ENCODE measurements at regions not wholly inside any gene's neighbourhood (a gene's known extent, or its start where the extent isn't known, plus 50 kb on each side); places are given as distances from the start of the nearest gene placed in this dataset.

GRCh38 chr2:192381082-192381481 is 186.3 kb upstream of the TMEFF2 start (continued):
- no peak for TF ChIP-seq RELA (CRISPR knock-in tag; IDR thresholded peaks at IDR 0.05; ENCODE audit: borderline replicate concordance)
- no peak for TF ChIP-seq E2F4 (CRISPR knock-in tag; IDR thresholded peaks at IDR 0.05; ENCODE audit: borderline replicate concordance, low read depth)
- TF ChIP-seq ERG (CRISPR knock-in tag; IDR thresholded peaks at IDR 0.05) = no peak

- peaks cover 7% of the 10 kb centered on the region for H3K9me3 Mint-ChIP-seq
- H3K4me1 Mint-ChIP-seq = peaks cover 12% of the 10 kb centered on the region
- peaks cover 7% of the 10 kb centered on the region; the same call in 1 of the 2 replicates for H3K36me3 Mint-ChIP-seq
- no peak overlapping the region for H3K4me3 Mint-ChIP-seq
- no peak for ATAC-seq
- DNase-seq (ENCODE audit: low spot score) = no peak
- H3K27ac Mint-ChIP-seq = no peak overlapping the region
- no peak for TF ChIP-seq CDX4 (CRISPR knock-in tag; IDR thresholded peaks at IDR 0.05; ENCODE audit: borderline replicate concordance)
- TF ChIP-seq TEAD1 (CRISPR knock-in tag; IDR thresholded peaks at IDR 0.05) = no peak
- TF ChIP-seq ATF6 (CRISPR knock-in tag; IDR thresholded peaks at IDR 0.05) = no peak
- TF ChIP-seq HMGXB4 (CRISPR knock-in tag; IDR thresholded peaks at IDR 0.05) = no peak
- TF ChIP-seq NFE2L1 (CRISPR knock-in tag; IDR thresholded peaks at IDR 0.05) = no peak
- no peak for TF ChIP-seq E2F1 (CRISPR knock-in tag; IDR thresholded peaks at IDR 0.05)
- no peak for TF ChIP-seq ZNF396 (CRISPR knock-in tag; IDR thresholded peaks at IDR 0.05; ENCODE audit: borderline replicate concordance)
- TF ChIP-seq TP53 (CRISPR knock-in tag; IDR thresholded peaks at IDR 0.05) = no peak
- TF ChIP-seq FOXK1 (CRISPR knock-in tag; IDR thresholded peaks at IDR 0.05) = no peak
- TF ChIP-seq AFF4 (CRISPR knock-in tag; IDR thresholded peaks at IDR 0.05; ENCODE audit: borderline replicate concordance) = no peak
- no peak for TF ChIP-seq KAT7 (CRISPR knock-in tag; IDR thresholded peaks at IDR 0.05; ENCODE audit: borderline replicate concordance)
- TF ChIP-seq SMAD3 (CRISPR knock-in tag; IDR thresholded peaks at IDR 0.05; ENCODE audit: borderline replicate concordance) = no peak
- no peak for TF ChIP-seq CREM (CRISPR knock-in tag; IDR thresholded peaks at IDR 0.05)
- no peak for TF ChIP-seq PRRX2 (CRISPR knock-in tag; IDR thresholded peaks at IDR 0.05)
- no peak for TF ChIP-seq MLX (CRISPR knock-in tag; IDR thresholded peaks at IDR 0.05)
- TF ChIP-seq JAZF1 (CRISPR knock-in tag; IDR thresholded peaks at IDR 0.05) = no peak
- TF ChIP-seq NR1H2 (CRISPR knock-in tag; IDR thresholded peaks at IDR 0.05) = no peak
- POLR2A ChIA-PET = interaction anchor here (0.6 kb wide), 1 partner anchor 665 kb away, joined by 3 read pairs; no protein-coding TSS in a partner anchor
- CTCF ChIA-PET = no interaction called here
- H3K27me3 Mint-ChIP-seq (ENCODE audit: low read depth) = no peaks in the 10 kb centered on the region
These were observed 185.0 kb upstream of the TMEFF2 start for GRCh38 chr2:192379736-192380135.

Measured in WTC11 (cell line).